IPS-NIHi11 (cell line): ENCODE measurements at regions not wholly inside any gene's neighbourhood (a gene's known extent, or its start where the extent isn't known, plus 50 kb on each side); places are given as distances from the start of the nearest gene placed in this dataset.

ENCODE experiments used
- DNase-seq: peaks from one replicate; pipeline ENCODE4 v3.0.0; 2012; ENCODE audit warnings: mixed read lengths, low spot score

DNA sequence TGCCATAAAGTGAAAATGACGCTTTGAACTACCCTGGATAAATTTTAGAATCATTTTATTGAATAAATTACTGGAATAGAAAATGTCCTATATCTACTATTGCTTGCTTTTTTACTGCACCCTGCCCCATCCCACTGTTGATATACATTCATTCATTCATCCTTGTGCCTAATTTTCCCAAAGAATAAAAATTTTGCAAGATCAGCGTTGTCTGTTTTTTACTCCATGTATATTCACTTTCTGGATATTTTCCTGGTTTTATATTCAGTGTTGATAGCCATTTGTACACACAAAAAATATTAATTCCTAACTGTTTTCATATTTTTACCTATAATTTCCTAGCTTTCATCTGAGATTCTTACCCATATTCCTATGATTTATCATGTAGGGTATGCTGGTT lies 262.9 kb upstream of the MAGI2 start:
- no peak for DNase-seq

DNA sequence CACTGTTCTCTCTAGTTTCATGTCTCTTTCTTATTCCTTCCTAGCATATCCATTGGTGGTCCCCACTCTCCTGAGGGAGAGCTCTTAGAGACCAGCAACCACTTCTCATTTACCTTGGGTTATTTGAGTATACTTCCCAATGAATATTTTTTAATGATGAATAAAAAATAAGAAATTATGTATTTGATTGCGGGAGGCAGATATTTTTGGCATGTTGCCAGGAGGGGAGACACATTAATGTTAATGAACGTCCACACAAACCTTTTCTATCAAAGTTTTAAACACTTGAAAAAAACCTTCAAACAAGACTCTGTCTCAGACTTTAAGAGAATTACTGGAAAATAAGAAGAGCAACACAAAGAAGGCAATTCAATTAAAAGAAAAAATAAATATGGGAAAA lies 260.6 kb upstream of the MAGI2 start:
- DNase-seq = no peak

DNA sequence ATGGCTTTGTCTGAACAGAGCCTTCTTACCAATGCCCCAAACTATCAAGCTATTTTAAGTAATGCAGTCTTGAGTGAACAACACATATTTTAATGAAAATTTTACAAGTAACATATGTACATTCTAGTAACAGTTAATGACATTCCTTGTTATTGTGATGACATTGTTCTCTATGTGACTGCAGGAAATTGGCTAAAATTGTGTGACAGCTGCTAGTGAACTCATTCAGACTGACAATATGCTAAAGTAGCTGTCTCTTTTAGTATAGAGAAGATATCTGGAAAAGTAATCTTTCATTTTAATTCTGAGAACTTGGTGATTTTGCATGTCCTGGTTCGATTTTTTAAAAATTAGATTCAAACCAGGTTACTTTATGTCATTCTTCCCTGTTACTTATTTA lies 259.8 kb upstream of the MAGI2 start:
- DNase-seq = no peak

DNA sequence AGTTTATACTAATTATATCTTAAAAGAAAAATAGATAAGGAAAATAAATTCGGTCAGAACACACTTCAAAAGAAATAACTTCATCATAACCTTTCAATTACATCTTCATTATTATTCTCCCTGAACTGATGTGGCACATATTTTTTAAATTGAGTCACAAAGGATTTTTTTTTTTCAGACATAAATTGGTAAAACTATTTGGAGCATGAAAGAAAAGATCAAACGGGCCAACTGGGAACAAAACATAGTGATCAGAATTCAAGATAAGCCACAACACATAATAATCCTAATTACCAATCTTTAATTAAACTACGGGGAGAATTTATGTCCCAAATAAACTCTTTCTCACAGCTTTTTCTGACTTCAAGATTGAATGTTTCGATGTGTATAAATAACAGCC lies 258.2 kb upstream of the MAGI2 start:
- DNase-seq = no peak

DNA sequence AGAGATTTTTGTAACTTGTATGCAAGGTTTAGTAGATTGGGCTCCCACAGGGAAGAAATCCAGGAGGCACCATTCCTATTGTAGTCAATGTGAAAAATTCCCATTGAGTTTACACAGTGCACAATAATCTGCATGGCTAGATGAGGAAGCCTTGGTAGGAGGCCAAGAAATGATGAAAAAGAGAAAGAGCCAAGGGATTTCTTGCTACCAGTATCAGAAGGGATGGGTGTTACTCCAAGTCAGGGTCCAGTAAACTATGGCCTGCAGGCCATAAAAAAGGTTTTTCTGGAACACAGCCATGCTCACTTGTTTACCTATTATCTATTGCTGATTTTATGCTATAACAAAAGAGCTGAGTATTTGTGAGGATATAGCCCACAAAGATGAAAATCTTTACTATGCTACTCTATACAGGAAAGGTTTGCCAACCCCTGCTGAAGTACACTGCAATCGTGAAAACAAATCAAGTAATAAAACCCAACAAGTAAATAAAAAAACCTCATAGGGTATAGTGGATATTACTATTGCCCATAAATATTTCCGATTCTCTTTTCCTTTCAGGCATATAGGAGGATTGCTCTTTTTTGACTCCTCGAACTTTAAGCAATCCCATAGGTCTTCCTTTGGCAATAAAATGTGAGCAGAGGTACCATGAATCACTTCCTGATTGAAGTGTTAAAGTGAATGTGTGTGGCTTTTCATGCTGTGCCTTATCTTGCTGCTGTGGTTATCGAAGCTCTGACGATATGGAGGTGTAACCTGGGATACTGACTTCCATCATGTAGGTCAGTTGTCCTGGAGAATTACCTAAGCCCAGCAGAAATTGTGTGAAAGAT lies 256.3 kb upstream of the MAGI2 start:
- no peak for DNase-seq

DNA sequence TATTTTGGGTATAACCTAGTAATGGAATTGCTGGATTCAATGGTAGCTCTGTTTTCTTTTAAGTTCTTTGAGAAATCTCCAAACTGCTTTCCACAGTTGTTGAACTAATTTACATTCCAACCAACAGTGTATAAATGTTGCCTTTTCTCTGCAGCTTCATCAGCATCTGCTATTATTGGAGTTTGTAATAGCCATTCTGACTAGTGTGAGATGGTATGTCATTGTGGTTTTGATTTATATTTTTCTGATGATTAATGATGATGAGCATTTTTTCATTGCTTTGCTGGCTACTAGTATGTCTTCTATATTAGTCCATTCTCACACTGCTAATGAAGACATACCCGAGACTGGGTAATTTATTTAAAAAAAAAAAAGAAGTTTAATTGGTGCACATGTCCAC lies 248.6 kb upstream of the MAGI2 start:
- no peak for DNase-seq

DNA sequence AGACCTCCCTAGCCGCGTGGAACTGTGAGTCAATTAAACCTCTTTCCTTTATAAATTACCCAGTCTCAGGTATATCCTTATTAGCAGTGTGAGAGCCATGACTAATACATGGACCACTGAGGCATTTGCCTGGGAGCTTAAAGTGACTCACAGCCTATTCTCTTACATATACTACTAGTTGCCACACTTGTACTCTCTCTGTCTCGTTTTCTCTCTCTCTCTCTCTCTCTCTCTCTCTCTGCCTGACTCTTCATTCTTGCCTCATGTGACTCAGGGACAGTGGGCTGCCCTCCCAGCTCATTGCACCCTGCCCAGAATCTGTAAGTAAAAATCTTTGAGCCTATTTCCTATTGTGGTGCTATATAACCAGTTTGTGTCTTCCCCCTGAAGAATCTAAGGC lies 238.5 kb upstream of the MAGI2 start:
- no peak for DNase-seq

DNA sequence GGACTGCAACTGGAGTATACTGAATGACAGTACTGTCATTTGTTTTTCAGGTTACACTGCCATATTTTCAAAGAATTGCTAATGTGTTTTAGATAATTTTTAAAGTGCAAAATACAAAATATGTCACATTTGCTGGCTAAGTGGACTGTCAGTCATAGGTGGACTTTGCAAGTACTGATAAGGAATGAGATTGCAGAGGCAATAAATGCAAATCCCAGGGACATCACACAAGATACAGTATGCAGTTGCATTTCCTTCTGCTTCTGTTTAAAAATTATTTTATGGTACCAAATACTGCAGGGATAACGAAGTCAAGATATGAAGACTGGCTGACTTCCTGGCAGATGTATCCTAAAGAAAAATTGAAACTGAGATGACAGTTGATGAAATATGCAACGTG lies 237.6 kb upstream of the MAGI2 start:
- DNase-seq = no peak

DNA sequence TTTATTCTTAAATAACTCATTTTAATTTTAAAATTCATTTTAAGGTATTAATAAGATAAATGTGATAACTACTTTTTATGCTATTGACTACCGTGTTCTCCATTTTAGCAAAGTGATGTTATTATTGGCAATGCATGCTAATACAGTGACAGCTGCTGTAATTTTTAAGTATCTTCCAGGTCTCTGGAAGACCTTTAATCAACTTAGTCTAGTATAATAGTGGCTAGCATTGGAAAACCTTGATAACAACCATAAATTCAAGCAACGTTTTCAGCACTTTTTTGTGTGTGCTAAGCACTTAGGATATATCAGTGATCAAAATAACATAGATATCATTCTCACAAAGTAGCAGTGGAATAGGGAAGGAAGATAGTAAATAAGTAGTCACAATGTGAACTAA lies 230.9 kb upstream of the MAGI2 start:
- no peak for DNase-seq

DNA sequence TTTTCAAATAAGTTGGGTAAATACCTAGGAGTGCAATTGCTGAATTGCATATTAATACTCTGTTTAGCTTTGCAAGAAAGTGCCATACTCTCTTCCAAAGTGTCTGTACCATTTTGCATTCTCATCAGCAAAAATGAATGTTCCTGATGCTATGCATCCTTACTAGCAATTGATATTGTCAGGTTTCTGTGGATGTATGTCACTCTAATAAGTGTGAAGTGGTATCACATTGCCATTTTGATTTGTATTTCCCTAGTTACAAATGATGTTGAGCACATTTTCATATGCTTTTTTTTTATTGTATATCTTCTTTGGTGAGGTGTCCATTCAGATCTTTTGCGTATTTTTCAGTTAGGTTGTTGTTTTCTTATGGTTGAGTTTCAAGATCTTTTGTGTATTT lies 230.4 kb upstream of the MAGI2 start:
- DNase-seq = no peak

DNA sequence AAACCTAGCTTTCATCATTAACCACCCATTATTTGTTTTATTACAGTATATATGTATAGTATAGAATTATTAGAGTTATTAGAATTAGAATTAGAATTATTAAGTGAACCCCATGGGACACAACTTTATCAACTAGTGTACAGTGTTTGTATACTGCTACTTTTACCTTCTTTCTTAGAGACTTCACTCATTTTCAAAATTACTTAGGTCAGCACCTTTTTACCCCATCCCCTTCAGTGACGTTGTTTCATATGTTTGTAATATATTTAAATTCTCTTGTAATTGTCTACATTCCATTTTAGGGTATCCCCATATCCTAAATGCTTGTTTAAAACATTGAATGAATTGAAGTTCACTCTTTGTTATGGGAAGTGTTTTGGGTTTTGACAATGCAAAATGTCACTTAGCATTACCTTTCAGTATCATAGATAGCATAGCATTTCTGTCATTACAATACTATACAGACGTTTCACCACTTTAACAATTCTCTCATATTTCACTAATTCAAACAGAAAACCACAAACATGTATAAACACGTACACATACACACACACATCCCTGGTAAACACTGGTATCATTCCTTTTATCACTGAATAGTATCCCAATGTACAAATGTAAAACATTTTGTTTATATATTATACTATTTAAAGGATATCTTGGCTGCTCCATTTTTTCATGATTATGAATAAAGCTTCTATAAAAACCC lies 229.9 kb upstream of the MAGI2 start:
- no peak for DNase-seq

DNA sequence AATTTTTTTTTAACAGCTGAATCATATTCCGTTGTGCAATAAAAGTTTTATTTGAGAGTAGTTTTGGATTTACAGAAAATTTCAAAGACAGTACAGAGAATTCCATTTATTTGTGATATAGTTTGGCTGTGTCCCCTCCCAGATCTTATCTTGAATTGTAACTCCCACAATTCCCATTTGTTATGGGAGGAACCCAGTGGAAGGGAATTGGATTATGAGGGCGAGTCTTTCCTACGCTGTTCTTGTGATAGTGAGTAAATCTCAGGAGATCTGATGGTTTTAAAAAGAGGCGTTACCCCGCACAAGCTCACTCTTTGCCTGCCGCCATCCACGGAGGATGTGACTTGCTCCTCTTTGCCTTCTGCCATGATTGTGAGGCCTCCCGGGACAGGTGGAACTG lies 228.0 kb upstream of the MAGI2 start:
- no peak for DNase-seq

DNA sequence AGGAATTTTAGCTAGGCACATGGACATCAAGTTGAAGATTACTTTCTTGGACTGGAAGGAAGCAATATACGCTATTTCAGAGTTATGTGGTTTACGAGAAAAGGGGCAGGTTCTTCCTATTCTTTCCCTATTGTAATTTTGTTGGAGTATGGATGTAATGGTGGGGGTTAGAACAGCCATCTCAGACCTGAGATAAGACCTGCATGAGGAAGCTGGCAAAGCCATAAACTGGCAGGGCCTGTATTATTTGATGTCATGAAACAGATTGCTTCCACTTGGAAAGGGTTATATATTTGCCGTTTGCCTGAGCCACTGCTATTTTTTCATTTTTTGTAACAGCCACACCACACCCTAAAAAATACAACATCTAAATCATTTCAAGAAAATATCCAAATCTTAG lies 220.5 kb upstream of the MAGI2 start:
- DNase-seq = no peak

DNA sequence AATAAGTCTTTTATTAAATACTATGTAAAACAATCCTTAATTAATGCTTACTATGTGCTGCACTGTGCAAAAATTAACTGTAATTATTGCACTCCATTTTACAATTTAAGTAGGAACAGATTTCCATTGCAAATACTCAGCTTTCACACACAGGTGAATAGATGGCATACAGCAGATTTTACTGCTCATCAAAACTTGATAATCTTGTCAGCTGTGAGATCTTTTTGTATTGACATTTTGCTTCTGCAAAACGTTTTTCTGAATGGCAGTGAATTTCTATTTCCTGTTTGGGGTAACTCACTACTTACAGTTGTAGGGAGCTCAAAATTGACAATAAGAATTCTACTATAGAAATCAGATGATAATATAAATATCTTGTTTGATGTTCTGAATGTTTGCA lies 220.0 kb upstream of the MAGI2 start:
- no peak for DNase-seq

DNA sequence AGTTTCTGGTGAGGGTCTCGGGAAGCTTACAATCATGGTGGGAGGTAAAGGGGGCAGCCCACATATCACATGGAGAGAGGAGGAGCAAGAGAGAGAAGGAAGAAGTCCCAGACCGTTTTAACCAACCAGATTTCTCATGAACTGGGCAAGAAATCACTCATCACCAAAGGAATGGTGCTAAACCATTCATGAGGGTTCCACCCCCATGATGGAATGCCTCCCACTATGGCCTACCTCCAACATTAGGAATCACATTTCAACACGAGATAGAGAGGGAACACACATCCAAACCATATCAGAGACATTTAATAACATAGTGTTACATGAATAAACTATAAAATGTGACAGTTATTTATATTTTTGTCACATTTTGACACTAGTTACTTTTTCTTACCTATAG lies 214.8 kb upstream of the MAGI2 start:
- DNase-seq = no peak

DNA sequence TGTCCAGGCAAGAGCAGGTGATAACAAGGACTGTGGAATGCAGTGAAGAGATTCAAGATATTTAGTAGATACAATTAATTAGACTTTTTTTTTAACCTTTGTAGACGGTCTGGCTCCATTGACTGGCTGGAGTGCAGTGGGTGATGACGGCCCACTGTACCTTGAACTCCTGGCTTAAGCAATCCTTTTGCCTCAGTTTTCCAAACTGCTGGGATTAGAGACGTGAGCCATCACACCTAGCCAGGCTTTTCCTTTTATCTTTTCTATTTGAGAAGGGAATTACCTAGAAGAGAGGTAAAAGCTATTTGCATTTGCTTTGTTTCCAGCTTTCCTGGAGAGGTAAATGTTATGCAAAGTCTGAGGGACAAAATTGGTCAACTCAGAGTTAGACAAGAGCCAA lies 213.0 kb upstream of the MAGI2 start:
- DNase-seq = no peak

DNA sequence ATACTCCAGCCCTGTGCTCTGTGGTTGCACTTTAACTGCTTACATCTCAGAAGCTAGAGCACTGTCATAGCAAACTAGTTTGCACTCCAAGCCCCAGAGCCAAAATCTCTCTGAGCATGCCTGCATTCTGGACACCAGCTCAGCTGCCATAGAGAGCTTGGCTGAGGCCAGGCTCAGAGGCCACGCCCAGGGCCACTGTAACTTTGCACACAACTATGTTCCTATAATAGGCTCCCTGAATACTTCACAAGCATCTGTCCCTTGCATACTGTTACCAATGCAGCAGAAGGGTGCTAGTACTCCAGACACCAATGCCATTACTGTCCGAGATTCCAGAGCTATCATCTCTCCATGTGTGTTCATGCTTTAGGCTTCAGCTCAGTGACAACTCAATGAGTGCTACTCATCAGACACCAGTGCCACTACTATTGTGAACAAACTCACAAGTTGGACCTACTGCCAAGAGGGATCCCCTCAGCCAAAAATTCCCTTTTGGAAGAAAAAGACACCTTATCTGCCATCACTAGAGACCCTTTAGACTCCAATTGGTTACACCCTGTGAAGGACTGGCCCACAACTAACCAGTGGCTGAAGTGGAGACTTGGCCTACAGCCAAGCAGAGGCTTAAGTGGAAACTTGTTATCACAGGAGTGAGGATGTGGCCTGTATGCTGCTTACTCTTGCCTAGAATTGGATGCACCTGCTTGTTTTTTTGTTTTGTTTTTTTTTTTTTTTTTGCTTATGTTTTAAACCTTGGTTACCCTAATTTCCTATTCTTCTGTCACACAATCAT lies 211.6 kb upstream of the MAGI2 start:
- no peak for DNase-seq

DNA sequence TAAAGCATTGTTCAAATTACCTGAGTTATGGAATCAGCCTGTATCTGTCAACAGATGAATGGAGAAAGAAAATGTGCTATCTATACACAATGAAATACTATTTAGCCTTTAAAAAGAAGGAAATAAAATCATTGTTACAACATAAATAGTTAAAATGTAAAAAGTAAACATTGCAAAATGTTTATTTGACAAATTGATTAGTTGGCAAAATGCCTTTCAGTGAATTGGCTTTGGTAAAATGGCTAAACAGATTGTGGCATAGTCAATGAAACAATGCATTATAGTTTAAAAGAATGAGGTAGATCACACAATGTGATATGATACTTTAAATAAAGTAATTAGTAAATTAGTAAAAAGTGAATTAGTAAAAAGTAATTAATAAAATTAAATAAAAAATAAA lies 204.8 kb upstream of the MAGI2 start:
- no peak for DNase-seq

DNA sequence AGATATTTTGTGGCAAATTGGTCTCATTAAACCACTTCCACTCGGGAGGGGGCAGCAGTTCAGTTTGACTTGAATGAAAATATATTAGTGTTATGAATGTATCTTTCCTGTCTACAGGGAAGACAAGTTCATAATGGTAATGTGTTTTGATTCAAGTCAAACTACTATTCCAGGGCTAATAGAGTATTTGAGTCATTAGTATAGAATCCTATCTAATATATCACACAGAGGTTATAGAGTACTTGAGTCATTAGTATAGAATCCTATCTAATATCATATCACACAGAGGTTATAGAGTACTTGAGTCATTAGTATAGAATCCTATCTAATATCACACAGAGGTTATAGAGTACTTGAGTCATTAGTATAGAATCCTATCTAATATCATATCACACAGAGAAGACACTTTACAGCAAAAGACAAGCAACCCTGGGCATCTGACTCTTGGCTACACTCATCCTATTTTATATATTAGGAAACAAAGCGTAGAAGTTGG lies 199.7 kb upstream of the MAGI2 start:
- no peak for DNase-seq

DNA sequence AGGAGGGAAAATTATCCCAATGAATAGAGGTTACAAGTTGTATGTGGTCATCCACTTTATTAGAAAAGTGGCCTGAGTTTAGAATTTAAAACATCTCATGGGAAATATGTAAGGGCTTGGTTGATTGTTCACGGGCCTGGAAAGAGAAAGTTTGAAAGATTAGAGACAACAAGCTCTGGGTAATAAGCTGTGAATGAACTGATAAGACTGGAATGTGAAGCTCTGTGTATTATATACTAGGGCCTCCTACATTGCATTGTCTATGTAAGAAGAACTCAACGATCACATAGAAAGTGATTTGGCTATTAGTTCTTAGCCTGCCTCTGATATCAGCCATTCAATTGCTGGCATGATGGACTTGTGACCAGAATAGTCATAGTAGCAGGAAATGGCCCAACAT lies 199.2 kb upstream of the MAGI2 start:
- DNase-seq = no peak

DNA sequence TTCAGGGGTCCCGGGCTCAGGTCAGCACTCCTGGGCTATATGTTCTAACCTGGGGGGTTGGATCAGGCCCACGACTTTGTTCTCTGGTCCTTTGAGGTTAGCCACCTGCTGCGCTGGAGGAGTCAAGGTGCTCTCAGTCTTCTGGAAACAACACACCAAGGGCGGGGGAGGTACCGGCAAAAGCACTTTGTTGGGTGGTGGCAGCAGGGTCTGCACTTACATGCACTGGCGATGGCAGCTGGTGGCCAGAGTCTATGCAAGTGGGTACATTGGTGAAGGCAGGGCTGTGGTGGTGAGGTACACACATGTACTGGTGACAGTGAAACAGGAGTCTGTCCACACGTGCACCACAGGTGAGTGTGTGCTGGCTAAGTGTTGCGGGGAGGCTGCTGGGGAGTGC lies 194.2 kb upstream of the MAGI2 start:
- no peak for DNase-seq

DNA sequence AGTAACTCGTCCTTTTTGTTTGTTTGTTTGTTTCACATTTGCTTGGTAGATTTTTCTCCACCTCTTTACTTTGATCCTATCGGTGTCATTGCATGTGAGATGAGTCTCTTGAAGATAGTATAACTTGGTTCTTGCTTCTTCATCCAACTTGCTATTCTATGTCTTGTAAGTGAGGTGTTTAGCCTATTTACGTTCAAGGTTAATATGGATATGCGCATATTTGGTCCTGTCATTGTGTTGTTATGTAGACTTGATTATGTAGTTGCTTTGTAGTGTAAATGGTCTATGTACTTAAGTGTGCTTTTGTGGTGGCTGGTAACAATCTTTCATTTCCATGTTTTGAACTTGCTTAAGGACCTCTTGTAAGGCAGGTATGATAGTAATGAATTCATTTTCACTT lies 192.8 kb upstream of the MAGI2 start:
- DNase-seq = no peak

DNA sequence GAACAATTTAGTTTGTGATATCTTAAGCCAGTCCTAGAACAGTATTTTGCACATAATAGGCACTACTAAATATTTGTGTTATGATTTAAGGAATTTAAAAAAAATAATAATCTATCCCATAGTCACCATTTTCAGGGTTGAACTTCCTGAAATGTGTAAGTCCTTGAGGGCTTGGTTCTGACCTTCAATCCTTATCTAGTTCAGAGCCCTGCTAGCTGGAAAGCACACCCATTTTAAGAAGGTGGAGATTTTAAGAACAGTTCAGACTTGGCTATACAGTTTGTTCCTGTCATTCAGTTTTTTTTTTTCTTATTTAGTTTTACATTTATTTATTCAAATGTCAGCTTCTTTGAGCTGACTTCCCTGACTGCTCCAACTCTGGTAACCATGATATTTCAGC lies 183.4 kb upstream of the MAGI2 start:
- no peak for DNase-seq
